Stimulated activated CD4-positive, alpha-beta T cell treated with anti-CD3 and anti-CD28 coated beads, Interleukin-2, amount 100 ng/mL, for 4 hours (primary cell): ENCODE measurements at regions not wholly inside any gene's neighbourhood (a gene's known extent, or its start where the extent isn't known, plus 50 kb on each side); places are given as distances from the start of the nearest gene placed in this dataset.

Source experiments
- DNase-seq: peaks from one replicate; pipeline ENCODE4 v3.0.0-alpha.2; 2020; ENCODE audit warnings: low read depth

DNA sequence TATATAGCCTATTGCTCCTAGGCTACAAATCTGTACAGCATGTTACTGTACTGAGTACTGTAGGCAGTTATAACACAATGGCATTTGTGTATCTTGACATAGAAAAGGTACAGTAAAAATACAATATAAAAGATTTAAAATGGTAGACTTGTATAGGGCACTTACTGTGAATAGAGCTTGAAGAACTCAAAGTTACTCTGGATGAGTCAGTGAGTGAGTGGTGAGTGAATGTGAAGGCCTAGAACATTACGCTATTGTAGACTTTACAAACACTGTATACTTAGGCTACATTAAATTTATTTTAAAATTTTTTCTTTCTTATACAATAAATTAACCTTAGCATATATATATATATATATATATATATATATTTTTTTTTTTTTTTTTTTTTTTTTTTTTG, 140.0 kb upstream of the UBE2E1 start:
- DNase-seq, result no peak

DNA sequence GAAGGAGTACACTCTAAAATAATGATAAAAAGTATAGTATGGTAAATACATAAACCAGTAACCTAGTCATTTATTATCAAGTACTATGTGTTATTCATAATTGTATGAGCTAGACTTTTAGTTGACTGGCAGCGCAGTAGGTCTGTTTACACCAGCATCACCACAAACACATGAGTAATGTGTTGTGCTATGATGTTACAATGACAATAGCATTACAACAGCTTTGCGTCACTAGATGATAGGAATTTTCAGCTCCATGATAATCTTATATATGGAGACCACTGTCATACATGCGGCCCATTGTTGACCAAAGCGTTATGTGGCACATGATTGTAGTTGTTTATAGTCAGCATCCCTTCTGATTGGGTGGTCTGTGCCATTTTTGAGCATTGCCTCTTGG, 138.9 kb upstream of the UBE2E1 start:
- DNase-seq, result no peak

DNA sequence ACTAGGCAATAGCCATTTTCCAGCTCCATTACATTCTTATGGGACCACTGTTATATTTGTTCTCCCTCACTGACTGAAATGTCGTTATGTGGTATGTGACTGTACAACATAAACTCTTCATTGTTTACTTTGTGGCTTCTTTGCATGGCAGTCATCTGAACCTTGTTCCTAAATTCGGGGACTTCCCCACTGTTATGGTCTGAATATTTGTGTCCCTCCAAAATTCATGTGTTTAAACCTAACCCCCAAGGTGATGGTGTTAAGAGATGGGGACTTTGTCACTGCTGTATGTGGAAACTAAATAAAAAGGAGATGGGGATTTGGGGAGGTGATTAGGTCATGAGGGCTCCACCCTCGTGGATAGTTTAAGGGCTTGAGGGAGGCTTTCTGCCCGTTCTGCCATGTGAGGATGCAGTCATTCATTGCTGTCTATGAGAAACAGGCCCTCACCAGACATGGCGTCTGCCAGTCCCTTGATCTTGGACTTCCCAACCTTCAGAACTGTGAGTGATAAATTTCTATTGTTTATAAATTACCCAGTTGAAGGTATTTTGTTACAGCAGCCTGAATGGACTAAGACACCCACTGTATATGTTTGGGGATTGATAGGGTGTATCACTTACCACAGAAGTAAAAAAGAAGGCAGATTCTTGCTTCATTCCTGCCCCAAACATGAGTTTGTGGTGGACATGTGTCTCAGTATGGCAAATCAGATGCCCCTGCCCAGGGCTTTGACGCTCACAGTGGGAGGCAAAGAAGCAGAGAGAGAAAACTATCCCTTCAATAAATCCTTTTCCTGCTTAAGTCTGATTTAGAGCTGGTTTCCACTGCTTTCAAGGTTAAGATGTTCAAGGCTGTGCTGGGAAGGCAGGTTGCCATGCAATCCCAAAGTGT, 138.0 kb upstream of the UBE2E1 start:
- no peak for DNase-seq

DNA sequence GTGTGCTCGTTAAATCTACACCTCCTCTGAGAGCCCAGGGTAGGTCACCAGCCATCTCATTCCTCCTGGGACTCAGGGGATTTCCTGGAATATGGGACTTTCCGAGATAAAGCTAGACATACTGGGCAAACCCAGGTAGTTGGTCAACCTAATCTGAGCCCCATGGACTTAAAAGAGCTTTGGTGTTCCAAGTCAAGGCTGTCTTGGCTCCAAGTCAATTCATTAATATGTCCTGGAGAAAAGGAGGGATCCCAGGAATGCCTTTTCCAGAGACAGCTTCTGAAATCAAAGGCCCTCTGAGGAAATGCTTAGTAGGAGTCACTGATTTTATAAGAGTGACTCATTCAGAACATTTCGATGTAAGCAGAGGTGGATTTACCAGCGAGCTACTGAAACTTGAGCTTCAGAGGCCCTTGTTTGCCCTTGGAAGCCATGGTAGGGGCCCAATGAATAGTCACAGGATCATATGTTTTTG, 137.3 kb upstream of the UBE2E1 start:
- DNase-seq, result no peak

DNA sequence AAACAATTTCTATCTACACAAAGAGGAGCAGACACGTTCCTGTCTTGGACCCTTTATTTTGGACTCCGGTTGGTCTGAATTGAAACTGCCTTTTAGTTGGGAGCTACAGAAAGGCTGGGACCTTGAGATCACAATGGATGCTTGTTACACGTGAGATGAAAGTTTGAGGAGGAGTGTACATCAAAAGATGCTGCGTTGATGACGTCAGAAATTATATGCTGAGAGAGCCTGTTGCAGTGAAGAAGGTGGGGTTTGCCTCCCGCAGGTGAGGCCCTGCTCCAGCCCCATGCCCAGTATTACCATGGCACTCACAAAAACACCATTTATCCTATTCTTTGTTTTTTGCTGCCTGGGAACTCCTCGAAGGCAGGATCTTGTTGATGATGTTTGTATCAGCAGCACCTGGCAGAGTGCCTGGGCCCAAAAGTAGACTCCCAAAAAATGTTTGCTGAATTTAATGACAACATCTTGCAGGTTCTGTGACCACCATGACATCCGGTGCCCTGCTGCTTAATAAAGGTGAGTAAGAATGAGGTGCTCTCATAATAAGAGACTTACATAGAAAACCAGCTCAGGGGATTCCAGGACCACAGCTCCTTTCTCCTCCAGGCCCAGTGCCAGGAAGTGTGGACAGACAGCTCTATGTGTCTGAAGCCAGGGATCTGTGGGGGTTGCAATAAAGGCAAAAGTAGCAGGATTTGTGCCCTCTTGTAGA, 136.1 kb upstream of the UBE2E1 start:
- DNase-seq, result no peak

DNA sequence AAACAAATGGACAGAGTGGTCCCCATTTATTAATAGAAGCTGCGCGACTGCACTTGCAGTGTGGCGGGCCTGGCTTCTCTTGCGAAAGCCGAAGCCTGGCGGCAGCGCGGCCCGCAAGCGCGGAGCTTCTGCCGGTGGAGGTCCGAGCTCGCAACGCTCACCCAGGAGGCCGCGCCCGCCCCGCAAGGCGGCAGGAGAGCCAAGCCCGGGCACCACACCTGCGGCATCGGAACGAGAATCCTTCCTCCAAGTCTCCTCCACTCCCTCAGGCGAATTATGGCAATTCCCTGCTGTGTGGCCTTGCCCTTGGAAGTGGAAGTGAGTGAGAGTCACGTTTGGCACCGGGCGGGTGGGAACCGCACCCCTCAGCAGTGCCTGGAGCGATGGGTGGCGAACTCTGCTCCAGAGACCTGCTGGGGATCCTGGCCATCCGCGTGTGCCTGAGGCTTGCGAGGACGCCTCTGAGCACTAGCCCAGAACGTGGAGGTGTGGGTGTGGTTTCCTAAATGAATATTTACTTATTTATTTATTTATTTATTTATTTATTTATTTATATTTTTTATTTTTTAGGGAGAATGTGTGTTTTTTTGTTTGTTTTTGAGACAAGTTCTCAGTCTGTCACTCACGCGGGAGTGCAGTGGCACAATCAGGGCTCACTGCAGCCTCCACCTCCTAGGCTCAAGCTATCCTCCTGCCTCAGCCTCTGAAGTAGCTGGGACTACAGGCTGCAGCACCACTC, 133.7 kb upstream of the UBE2E1 start:
- DNase-seq, result no peak

DNA sequence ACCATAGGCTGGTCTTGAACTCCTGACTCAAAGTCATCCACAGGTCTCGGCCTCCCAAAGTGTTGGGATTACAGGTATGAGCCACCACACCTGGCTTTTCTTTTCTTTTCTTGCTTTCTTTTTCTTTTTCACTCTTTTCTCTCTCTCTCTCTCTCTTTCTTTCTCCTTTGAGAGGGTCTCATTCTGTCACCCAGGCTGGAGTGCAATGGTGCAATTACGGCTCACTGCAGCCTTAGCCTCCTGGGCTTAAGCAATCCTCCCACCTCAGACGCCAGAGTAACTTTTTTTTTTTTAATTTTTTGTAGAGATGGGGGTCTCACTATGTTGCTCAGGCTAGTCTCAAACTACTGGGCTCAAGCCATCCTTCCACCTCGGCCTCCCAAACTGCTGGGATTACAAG, 133.1 kb upstream of the UBE2E1 start:
- DNase-seq, result no peak

DNA sequence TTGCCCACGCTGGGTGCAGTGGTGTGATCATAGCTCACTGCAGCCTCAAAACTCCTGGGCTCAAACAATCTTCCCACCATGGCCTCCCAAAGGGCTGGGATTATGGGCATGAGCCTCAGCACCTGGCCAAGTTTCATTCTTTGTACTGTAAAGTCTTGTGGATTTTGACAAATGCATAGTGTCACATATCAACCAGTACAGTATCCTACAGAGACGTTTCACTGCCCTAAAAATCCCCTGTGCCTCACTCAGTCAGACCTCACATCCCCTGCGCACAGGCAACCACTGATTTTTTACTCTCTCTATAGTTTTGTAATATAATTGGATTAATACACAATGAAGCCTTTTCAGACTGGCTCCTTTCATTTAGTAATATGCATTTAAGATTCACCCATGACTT, 130.7 kb upstream of the UBE2E1 start:
- DNase-seq, result no peak

DNA sequence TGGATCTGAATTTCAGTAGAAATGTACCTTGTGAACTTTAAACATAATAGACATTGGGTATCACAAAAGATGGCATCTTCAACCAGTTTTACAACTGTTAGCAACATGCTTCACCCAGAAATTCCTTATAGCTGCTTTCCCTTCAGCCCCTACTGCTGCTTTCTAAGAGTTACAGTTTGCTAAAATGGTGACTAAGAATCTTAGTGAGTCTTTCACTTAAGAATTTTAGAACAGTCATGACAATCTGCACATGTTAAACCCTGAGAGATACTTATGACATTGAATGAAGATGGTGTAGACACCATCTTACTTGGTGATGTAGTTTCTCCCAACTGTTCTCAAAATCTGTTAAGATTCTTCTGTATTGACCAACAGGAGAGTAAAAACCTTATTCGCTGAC, 129.7 kb upstream of the UBE2E1 start:
- DNase-seq, result no peak

DNA sequence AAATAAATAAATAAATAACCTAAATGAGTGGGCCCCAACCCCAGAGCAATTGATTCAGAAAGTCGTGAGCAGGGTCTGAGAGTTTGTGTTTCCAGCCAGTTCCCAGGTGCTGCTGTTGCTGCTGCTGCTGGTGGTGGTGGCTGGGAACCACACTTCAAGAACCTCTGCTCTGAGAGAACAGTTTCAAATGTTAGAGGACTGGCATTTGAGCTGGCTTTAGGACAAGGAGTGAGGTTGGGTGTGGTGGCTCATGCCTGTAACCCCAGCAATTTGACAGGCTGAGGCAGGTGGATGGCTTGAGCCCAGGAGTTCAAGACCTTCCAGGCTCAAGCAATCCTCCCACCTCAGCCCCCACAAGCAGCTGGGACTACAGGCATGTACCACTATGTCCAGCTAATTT, 123.1 kb upstream of the UBE2E1 start:
- no peak for DNase-seq

DNA sequence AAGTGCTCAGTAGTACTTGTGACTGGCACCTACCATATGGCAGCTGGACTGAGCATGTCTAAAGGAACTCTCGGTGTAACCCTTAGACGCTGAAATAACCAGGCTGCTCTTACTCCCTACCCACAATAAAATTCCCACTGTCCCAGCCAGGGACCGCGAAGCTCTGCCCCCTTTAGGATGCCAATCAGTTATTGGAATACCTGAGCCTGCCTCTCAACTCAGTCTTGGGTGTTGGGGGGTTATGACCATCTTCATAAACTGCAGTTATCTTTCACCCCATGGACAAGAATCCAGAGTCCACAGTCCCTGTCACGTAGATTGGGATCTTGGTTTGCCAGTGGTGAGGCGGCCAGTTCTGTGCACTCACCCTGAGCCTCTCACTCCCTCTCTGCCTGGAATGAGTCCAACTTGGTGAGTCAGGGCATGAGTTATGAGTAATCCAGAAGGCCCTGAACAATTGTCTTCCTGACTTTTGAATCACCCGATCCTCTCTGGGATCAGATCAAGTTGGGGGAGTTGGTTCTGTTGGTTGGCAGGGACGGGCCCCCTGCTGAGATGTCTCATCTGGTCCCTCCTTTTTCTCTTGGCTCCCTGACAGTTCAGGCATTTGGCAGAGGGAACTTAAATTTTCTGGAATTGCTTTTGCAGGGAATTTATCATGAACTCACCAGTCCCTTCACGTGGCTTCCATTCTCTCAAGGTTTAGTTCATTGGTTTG, 120.1 kb upstream of the UBE2E1 start:
- DNase-seq, result no peak

DNA sequence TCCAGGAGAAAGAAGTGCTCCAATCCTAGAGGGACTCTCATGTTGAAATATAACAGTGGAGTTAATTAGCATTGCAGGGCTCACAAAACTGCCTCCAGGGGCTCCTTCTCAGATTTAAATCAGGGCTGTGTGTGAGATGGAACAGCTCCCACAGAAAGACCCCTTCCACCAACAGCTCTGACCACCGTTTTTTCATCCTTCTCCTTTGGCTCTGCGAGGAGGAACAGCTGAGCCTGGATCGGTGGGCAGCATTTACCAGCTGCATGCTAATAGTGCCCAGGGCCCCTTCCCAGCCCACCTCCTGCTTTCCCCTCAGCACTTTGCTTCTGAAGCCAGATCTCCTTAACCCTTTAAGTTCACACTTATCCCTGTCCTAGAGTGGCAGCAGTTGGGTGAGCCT, 119.2 kb upstream of the UBE2E1 start:
- DNase-seq, result no peak

DNA sequence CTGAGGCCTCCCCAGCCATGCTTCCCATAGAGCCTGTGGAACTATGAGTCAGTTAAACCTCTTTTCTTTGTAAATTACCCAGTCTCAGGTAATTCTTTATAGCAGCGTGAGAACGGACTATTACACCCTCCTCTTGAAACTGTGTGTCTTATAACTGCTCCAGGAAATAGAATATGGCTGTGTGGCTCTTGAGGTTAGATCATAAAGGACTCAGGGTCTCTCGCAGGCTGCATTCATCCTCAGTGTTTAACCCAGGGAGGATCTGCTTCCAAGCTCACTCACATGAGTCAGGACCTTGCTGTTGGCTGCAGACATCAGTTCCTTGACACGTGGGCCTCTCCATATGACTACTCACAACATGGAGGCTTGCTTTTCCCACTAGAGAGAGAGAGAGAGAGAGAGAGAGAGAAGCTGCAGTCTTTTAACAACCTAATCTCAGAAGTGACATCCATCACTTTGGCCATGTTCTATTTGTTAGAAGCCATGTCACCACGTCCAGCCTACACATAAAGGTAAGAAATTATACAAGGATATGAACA, 114.3 kb upstream of the UBE2E1 start:
- DNase-seq, result no peak

DNA sequence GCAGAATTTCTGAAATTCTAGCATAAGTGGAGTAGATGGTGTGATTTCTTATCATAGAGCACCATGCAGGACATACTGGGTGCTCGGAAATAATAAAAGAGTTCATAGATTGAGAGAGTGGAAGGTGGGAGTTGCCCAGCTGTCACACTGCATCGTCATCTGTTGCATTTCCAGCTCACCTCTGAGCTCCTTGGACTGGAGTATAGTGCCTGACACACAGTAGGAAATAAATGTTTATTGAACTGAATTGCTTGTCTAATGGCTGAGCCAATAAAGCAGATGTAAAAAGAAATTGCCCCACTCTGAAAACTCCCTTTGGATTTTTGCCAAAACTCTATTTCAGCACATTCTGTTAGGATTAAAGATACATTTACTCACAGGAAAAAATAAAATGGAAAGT, 108.9 kb upstream of the UBE2E1 start:
- DNase-seq, result no peak

DNA sequence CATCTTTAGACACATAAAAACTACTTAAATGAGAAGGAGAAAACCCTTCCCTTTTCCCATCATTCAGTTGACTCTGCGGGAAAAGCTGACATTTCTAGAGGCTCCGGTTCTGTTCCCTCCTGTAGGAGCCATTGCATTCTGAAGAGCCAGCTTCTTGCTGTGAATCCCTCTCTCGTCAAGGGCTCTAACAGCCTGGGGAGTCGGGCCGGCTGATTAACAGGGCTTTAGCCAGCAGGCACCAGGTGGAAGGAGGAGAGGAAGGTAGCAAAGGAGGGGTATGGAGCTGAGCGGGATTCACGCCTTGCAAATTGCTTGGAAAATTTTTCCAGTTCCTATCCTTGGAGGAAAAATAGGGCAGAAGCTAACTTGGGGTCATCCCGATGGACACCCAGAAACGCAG, 108.3 kb upstream of the UBE2E1 start:
- no peak for DNase-seq

DNA sequence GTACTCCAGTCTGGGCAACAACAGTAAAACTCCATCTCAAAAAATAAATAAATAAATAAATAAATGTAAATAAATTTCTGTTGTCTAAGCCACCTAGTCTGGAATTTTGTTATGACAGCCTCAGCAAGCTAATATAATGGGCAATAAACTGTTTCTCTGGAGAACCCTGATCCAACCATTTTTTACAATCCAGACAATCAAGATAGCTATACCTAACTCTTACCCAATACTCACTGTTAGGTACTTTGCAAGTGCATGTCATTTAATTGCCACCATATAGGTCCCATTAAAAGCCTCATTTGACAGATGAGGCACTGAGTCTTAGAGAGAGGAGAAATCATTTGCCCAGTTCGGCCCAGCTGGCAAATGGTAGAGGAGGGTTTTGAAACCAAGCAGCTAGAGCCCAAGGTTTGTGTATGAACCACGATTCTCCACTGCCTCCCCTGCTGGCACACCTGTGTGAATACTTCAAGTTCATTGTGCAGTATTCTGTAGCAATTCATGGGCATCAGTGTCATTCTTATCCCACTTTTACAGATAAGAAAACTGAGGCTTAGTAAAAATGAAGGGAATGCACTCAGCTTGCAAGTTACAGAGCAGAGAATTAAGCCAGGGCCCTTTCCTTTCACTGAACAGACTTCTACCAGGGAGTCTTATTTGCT, 107.0 kb upstream of the UBE2E1 start:
- no peak for DNase-seq

DNA sequence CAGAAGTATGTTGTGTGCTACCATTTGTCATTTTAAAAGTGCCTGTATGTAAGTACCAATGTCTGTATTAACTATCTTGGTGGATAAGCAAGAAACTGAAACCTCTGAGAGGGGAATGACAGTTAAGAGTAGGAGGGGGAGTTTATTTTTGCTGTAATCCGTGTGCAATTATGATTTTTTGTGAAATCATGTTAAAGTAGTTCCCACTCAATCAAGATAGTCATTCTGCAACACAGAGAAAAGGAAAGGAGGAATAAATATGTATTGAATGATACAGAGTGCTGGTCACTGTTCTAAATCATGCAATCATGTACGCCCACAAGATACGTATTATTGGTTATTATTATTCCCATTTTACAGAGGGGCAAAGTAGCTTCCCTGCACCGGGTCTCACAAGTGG, 105.1 kb upstream of the UBE2E1 start:
- DNase-seq, result no peak

DNA sequence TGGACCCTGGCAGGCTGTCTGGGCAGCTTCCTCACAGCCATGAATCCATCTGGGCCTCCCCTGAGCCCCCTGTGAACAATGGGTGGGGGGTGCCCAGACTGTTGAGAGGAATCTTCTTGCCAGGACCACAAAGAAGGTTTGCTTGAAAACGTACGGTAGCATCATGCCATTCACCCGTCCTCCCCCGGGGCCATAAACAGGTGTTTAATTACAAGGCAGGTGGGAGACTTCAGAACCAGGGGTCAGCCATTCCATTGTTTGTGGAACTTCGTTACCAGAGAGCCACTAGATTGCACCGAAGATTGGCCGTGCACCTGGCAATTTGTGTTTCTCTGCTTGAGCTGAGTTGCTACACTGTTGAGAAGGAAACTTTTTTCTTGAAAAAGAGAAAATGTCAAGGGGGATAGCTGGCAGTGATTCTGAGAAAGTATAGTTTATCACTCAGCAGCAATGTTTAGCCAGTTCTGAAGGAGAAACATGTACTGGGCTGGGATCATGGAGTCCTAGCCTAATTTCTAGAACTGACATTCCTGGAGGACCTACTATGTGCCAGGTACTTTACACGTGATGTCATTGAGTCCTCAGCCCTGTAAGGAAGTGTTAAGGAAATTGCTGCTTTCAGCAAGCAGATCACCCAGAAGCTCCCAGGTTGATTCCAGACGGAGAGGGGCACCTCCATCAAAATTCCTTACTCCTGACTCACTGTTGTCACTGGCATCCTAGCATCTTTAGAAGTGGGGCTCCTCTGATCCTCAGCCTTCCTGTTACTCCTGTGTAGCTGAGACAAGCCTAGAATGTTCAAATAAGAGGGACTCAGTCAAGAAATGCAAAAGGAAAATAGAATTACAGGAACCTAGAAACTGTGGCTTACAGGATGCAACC, 103.8 kb upstream of the UBE2E1 start:
- no peak for DNase-seq

DNA sequence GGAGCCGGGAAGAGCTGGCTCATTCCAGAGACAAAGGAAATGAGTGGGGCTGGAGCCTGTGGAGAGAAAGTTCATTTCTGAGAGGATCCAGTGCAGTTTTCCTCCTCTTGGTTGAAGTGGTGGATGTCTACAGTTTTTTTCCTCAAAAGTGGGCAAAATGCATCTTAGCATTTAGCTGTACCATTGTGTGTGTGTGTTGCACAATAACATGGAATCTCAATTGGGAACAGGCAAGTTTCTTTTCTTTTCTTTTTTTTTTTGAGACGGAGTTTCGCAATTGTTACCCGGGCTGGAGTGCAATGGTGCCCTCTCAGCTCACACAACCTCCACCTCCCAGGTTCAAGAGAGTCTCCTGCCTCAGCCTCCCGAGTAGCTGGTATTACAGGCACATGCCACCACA, 101.5 kb upstream of the UBE2E1 start:
- DNase-seq, result no peak

DNA sequence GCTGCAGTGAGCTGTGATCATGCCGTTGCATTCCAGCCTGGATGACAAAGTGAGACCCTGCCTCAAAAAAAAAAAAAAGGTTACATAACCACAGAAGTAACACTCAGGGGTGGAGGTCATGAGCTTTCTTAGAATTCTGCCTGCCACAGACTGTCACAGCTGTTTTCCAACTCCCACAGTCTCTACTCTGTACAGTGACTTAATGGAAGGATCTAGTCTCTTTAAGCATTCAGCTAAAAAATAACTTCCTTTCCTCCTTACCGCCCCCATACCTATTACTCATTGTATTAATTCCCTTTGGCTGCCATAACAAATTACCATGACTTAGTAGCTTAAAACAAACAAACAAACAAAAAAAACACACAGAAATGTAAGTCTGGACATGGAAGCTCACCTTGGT, 99.6 kb upstream of the UBE2E1 start:
- DNase-seq, result no peak
